Thymus (tissue), 11 donors: ENCODE measurements at regions not wholly inside any gene's neighbourhood (a gene's known extent, or its start where the extent isn't known, plus 50 kb on each side); places are given as distances from the start of the nearest gene placed in this dataset.

ENCODE experiments used
- DNase-seq, 9 donors: peaks; one replicate each; pipeline ENCODE4 v3.0.0-alpha.2; 2013; ENCODE audit warnings: low spot score in 9 of 9, low read depth in 6 of 9, missing footprints in 1 of 9
- H3K27ac ChIP-seq, 2 donors: one replicate each; pipeline ENCODE4 v1.5.1; 2013; ENCODE audit warnings: control low read depth in 1 of 2, low read depth in 1 of 2, low read length in 1 of 2, mild to moderate bottlenecking in 1 of 2, moderate library complexity in 1 of 2
- H3K27me3 ChIP-seq, 2 donors: one replicate each; pipeline ENCODE4 v1.5.1; 2013; ENCODE audit warnings: low read length in 1 of 2; ENCODE audit not compliant: control insufficient read depth in 2 of 2, insufficient read depth in 1 of 2
- H3K36me3 ChIP-seq, 2 donors: one replicate each; pipeline ENCODE4 v1.5.1; 2013; ENCODE audit warnings: low read length in 1 of 2, mild to moderate bottlenecking in 1 of 2, moderate library complexity in 1 of 2; ENCODE audit not compliant: control insufficient read depth in 2 of 2, insufficient read depth in 2 of 2
- H3K4me1 ChIP-seq, 2 donors: one replicate each; pipeline ENCODE4 v1.5.1; 2013; ENCODE audit warnings: low read length in 2 of 2; ENCODE audit not compliant: control insufficient read depth in 2 of 2, insufficient read depth in 2 of 2
- H3K4me3 ChIP-seq, 2 donors: one replicate each; pipeline ENCODE4 v1.5.1; 2013; ENCODE audit warnings: low read length in 2 of 2, control low read depth in 1 of 2, mild to moderate bottlenecking in 1 of 2
- H3K9me3 ChIP-seq, 2 donors: one replicate each; pipeline ENCODE4 v1.5.1; 2013; ENCODE audit warnings: low read length in 1 of 2, mild to moderate bottlenecking in 1 of 2; ENCODE audit not compliant: control insufficient read depth in 2 of 2, insufficient read depth in 1 of 2
- WGBS: extraction: QIAGEN DNeasy Blood & Tissue Kit; methylation state at CpG from one replicate; pipeline ENCODE4 v1.1.7; 2013; 5-methylcytosine and 5-hydroxymethylcytosine counted together
- donor health status: healthy.

DNA sequence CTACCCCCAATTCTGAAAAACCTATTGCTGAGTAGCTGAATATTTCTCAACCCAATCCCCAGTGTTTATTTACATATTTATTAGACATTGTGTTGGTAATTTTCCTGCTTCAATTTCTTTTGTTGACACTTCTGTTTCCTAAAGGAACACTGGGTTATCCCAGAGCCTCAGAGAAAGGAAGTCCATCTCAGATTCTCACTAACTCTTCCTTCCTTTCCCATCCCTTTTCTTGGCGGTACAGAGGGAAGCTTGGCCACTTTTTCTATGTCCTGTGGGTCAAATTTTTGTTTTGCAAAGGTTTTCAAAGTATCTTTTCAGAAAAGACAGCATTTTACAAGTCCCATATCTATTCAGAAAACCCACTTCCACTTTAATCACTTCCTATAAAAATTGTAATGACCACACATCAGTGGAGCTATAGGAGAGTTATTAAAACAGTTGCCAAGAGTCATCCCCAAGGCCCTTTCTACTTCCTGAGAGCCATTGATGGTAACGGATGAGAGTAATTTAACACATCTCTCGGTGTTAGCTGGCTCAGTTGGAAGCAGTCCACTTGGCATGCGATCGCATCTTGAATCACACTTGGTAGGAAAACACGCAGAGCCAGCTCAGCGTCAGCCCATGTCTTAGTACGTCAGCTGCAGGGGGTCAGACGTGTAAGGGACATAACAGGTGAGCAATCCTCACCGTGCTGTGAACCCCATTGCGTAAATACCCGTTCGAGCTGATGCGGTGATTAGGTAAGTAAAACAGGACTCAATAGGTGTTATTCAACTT is 231.1 kb upstream of the ADARB2 start:
- H3K27me3 ChIP-seq, result no peaks in the 10 kb centered on the region
- H3K4me1 ChIP-seq, result no peaks in the 10 kb centered on the region
- H3K36me3 ChIP-seq, result no peaks in the 10 kb centered on the region
- WGBS, result 91% methylated on average over 14 of the region's 14 CpGs
- DNase-seq, result no peak
- no peak overlapping the region for H3K4me3 ChIP-seq
- H3K9me3 ChIP-seq, result no peaks in the 10 kb centered on the region
- no peak overlapping the region for H3K27ac ChIP-seq

GRCh38 chr10:1966712-1967376 is 229.5 kb upstream of the ADARB2 start:
- no peaks in the 10 kb centered on the region for H3K9me3 ChIP-seq
- DNase-seq, result no peak
- H3K27ac ChIP-seq, result no peak overlapping the region
- no peak overlapping the region for H3K4me3 ChIP-seq
- no peaks in the 10 kb centered on the region for H3K27me3 ChIP-seq
- no peaks in the 10 kb centered on the region for H3K36me3 ChIP-seq
- H3K4me1 ChIP-seq, result no peaks in the 10 kb centered on the region
- WGBS, result 95% methylated on average over 14 of the region's 14 CpGs

- 93% methylated on average over 24 of the region's 24 CpGs for WGBS
- no peak overlapping the region for H3K4me3 ChIP-seq
- DNase-seq, result no peak
These were observed 227.2 kb upstream of the ADARB2 start for GRCh38 chr10:1964476-1964875.

GRCh38 chr10:1963341-1963740 is 226.0 kb upstream of the ADARB2 start:
- Histone ChIP-seq H3K27me3 (no peaks in the 10 kb centered on the region), H3K27ac (no peak overlapping the region), H3K36me3 (no peaks in the 10 kb centered on the region), H3K9me3 (peaks cover 0 to 7% of the 10 kb centered on the region in 2 donors), H3K4me3 (no peak overlapping the region), H3K4me1 (no peaks in the 10 kb centered on the region)
- WGBS, result 97% methylated on average over 22 of the region's 22 CpGs
- no peak for DNase-seq

More at GRCh38 chr10:1964476-1964875, 227.2 kb upstream of the ADARB2 start:
- H3K36me3 ChIP-seq, result no peaks in the 10 kb centered on the region
- H3K27me3 ChIP-seq, result no peaks in the 10 kb centered on the region
- H3K9me3 ChIP-seq, result peaks cover 0 to 7% of the 10 kb centered on the region in 2 donors
- H3K27ac ChIP-seq, result no peak overlapping the region
- H3K4me1 ChIP-seq, result no peaks in the 10 kb centered on the region

DNA sequence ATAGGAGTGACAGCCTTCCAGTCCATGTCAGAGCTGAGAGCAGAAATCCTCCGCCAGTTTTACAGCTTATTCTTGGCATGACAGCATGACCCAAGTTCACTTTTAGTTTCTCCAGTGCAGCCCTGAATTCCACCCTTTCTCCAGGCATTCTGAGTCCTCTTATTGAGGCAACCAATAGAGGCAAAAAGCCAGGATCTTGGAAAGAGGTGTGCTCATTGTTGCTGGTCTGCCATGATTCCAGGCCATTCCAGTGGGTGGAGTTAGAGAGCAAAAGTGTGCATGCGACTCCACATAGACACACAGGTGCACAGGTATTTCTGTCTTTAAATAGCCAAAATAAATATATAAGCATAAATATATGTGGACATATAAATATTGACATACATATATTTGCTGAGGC is 224.7 kb upstream of the ADARB2 start:
- H3K9me3 ChIP-seq, result peaks cover 0 to 7% of the 10 kb centered on the region in 2 donors
- WGBS, result 96% methylated on average over 2 of the region's 2 CpGs
- H3K27me3 ChIP-seq, result no peaks in the 10 kb centered on the region
- H3K4me3 ChIP-seq, result no peak overlapping the region
- no peak for DNase-seq
- no peaks in the 10 kb centered on the region for H3K4me1 ChIP-seq
- H3K27ac ChIP-seq, result no peak overlapping the region
- H3K36me3 ChIP-seq, result no peaks in the 10 kb centered on the region

- over 99% methylated on average over 2 of the region's 2 CpGs for WGBS
- Histone ChIP-seq H3K9me3 (peaks cover 0 to 7% of the 10 kb centered on the region in 2 donors), H3K36me3 (no peaks in the 10 kb centered on the region), H3K4me1 (no peaks in the 10 kb centered on the region), H3K27ac (no peak overlapping the region), H3K4me3 (no peak overlapping the region), H3K27me3 (no peaks in the 10 kb centered on the region)
- DNase-seq, result no peak
These were observed 223.7 kb upstream of the ADARB2 start for GRCh38 chr10:1960982-1961381.

- Histone ChIP-seq H3K27me3 (no peaks in the 10 kb centered on the region), H3K4me3 (no peak overlapping the region), H3K36me3 (no peaks in the 10 kb centered on the region), H3K9me3 (peaks cover 0 to 18% of the 10 kb centered on the region in 2 donors), H3K27ac (no peak overlapping the region), H3K4me1 (no peaks in the 10 kb centered on the region)
- WGBS, result 21% methylated on average over 4 of the region's 4 CpGs
- DNase-seq, result no peak
These were observed 219.7 kb upstream of the ADARB2 start for GRCh38 chr10:1957057-1957456.

- no peak overlapping the region for H3K4me3 ChIP-seq
- peaks cover 0 to 13% of the 10 kb centered on the region in 2 donors for H3K9me3 ChIP-seq
- no peak overlapping the region for H3K27ac ChIP-seq
- H3K36me3 ChIP-seq, result no peaks in the 10 kb centered on the region
- H3K4me1 ChIP-seq, result no peaks in the 10 kb centered on the region
- DNase-seq, result no peak
- WGBS, result 94% methylated on average over 3 of the region's 3 CpGs
- H3K27me3 ChIP-seq, result no peaks in the 10 kb centered on the region
These were observed 217.0 kb upstream of the ADARB2 start for GRCh38 chr10:1954300-1954699.
